ENCODE measurements at regions not wholly inside any gene's neighbourhood (a gene's known extent, or its start where the extent isn't known, plus 50 kb on each side); places are given as distances from the start of the nearest gene placed in this dataset.

DNA sequence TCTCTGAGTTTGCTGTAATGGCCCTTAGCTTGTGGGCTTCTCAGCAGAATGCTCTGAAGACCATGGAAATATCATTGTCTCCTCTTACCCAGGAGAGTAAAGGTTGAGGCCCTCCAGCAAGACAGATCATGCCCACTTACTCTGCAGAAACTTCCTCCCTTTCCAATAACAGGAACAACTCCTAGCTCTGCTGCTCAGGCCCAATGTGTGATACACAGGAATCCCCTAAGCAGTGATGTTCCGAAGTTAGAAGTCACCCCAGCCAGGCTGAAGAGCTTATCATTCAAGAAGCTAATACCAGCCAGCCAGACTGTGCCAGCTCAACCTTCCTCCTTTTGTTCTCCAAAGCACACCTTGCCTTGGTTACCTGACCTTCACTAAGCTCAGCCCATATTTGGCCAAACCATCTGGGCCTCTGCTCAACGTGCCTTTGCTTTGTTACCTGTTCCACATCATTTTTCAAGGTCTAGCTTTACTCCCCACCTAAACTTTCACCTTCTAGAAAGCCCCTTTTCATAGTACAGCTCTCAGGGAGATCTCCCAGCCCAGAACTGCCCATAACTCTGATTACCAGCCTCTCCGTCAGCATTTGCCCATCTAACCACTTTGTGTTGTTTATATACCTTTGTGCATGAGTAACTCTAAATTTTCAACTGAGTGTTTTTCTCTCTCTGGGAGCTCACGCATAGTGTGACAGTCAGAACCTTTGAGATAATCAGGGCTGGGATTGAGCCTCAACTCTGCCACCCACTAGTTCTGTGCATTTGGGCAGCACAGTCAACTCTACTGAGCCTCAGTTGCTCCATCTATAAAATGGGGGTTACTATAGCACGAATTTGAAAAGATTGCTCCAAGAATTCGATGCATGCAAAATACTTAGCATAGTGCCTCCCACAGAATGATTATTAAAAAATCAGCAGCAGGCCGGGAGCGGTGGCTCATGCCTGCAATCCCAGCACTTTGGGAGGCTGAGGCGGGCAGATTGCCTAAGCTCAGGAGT is 107.6 kb upstream of the CPEB4 start:
- no peaks in the 10 kb centered on the region for H3K27me3 ChIP-seq (ENCODE audit: insufficient read depth, low read length)
- H3K4me1 ChIP-seq (ENCODE audit: insufficient read depth, low read length) = no peaks in the 10 kb centered on the region; the same call in 1 of the 2 replicates
- H3K27ac ChIP-seq (ENCODE audit: low read length) = no peak overlapping the region
- H3K4me3 ChIP-seq (ENCODE audit: low read length) = no peak overlapping the region
- H3K9me3 ChIP-seq (ENCODE audit: insufficient read depth, low read depth, low read length) = no peaks in the 10 kb centered on the region
- no peaks in the 10 kb centered on the region for H3K36me3 ChIP-seq (ENCODE audit: insufficient read depth, low read depth, low read length)
- no peak overlapping the region for H3K9ac ChIP-seq (ENCODE audit: low read depth, low read length)

DNA sequence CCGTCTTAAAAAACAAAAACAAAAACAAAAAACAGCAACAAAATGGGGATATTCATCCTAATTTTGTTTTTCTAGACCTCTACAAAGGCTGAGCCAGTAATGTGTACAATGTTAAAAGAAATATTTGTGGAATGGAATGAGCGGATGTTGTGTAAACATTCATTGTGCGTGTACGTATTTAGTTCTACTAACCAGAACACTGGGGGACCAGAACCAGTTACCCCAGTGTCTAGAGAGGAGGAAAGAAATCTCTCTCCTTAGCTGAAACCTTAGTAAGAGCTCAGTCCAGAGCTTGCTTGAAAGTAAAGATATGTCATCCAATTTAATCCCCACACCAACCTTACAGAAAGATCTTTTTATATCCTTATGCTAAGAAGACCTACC is 106.7 kb upstream of the CPEB4 start:
- H3K4me3 ChIP-seq (ENCODE audit: low read length) = no peak overlapping the region
- no peaks in the 10 kb centered on the region for H3K27me3 ChIP-seq (ENCODE audit: insufficient read depth, low read length)
- H3K4me1 ChIP-seq (ENCODE audit: insufficient read depth, low read length) = peaks cover 1% of the 10 kb centered on the region; the same call in 1 of the 2 replicates
- no peaks in the 10 kb centered on the region for H3K36me3 ChIP-seq (ENCODE audit: insufficient read depth, low read depth, low read length)
- H3K27ac ChIP-seq (ENCODE audit: low read length) = no peak overlapping the region
- no peak overlapping the region for H3K9ac ChIP-seq (ENCODE audit: low read depth, low read length)
- no peaks in the 10 kb centered on the region for H3K9me3 ChIP-seq (ENCODE audit: insufficient read depth, low read depth, low read length)

DNA sequence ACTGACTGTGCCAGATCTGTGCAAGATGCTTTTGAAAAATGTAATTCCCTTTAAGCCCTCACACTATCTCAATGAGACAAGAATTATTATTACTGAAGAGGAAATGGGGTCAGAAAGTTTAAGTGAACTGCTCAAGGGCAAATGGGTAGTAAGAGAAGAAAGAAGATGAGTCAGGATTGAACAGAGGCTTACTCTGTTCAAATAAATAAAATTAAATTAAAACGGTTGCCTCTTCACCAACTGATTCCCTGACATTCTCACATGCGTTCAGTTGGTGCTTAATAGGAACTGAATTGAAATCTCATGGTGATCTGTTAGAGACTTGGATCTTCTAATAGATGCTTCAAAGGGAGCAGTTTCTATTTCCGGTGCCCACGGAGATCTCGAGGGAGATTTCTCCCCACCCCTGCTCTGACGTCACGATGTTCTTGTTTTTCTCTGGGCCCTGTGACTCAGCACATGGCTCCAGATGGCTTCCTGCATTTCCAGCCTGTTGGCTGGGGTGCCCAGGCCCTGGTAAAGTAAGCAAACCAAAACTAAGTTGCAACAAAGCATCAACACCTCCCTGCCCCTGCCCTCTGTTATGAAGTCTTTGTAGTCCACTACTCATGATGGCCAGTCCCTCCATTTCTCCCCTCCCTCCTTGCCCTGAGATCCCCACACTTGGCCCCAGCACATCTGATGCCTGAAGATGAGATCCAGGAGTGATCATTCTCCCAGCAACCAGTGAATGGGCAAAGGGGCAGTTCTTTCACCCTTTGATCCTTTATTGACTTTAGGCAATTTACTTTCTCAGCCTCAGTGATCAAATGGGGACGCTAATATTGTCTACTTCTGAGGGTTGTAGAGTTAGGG is 106.1 kb upstream of the CPEB4 start:
- no peak overlapping the region for H3K4me3 ChIP-seq (ENCODE audit: low read length)
- H3K27ac ChIP-seq (ENCODE audit: low read length) = no peak overlapping the region
- no peak overlapping the region for H3K9ac ChIP-seq (ENCODE audit: low read depth, low read length)
- H3K4me1 ChIP-seq (ENCODE audit: insufficient read depth, low read length) = peaks cover 4% of the 10 kb centered on the region; the same call in 1 of the 2 replicates
- H3K36me3 ChIP-seq (ENCODE audit: insufficient read depth, low read depth, low read length) = no peaks in the 10 kb centered on the region
- H3K27me3 ChIP-seq (ENCODE audit: insufficient read depth, low read length) = no peaks in the 10 kb centered on the region
- no peaks in the 10 kb centered on the region for H3K9me3 ChIP-seq (ENCODE audit: insufficient read depth, low read depth, low read length)

DNA sequence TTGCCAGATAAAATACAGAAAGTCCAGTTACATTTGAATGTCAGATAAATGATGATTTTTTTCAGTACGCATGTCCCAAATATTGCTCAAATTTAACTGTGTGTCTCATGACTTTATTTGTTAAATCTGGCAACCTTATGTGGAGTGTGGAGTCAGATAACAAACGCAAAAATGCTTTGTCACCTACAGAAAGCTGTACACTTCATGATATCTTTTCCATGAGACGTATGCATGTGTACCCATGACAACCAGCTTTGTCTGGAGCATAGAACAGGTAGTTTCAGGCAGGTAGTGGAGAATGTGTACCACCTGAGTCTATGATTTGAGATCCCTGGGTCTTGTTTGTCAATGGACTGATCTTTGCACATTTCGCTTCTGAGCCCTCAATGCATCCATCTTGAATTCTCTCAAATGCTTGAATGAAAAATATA is 105.5 kb upstream of the CPEB4 start:
- Histone ChIP-seq H3K27ac (ENCODE audit: low read length) (no peak overlapping the region), H3K4me3 (ENCODE audit: low read length) (no peak overlapping the region), H3K4me1 (ENCODE audit: insufficient read depth, low read length) (peaks cover 4% of the 10 kb centered on the region; the same call in 1 of the 2 replicates), H3K36me3 (ENCODE audit: insufficient read depth, low read depth, low read length) (no peaks in the 10 kb centered on the region), H3K9ac (ENCODE audit: low read depth, low read length) (no peak overlapping the region), H3K9me3 (ENCODE audit: insufficient read depth, low read depth, low read length) (no peaks in the 10 kb centered on the region), H3K27me3 (ENCODE audit: insufficient read depth, low read length) (no peaks in the 10 kb centered on the region)

GRCh38 chr5:173783371-173783770 is 104.8 kb upstream of the CPEB4 start:
- H3K27ac ChIP-seq (ENCODE audit: low read length) = no peak overlapping the region
- no peaks in the 10 kb centered on the region for H3K36me3 ChIP-seq (ENCODE audit: insufficient read depth, low read depth, low read length)
- peaks cover 4% of the 10 kb centered on the region; the same call in 1 of the 2 replicates for H3K4me1 ChIP-seq (ENCODE audit: insufficient read depth, low read length)
- H3K9me3 ChIP-seq (ENCODE audit: insufficient read depth, low read depth, low read length) = no peaks in the 10 kb centered on the region
- no peaks in the 10 kb centered on the region for H3K27me3 ChIP-seq (ENCODE audit: insufficient read depth, low read length)
- H3K9ac ChIP-seq (ENCODE audit: low read depth, low read length) = no peak overlapping the region
- H3K4me3 ChIP-seq (ENCODE audit: low read length) = no peak overlapping the region

GRCh38 chr5:173785400-173785799 is 102.7 kb upstream of the CPEB4 start:
- H3K9me3 ChIP-seq (ENCODE audit: insufficient read depth, low read depth, low read length) = no peaks in the 10 kb centered on the region
- no peak overlapping the region for H3K4me3 ChIP-seq (ENCODE audit: low read length)
- H3K4me1 ChIP-seq (ENCODE audit: insufficient read depth, low read length) = peaks cover 4% of the 10 kb centered on the region; the same call in 1 of the 2 replicates
- H3K9ac ChIP-seq (ENCODE audit: low read depth, low read length) = no peak overlapping the region
- H3K27me3 ChIP-seq (ENCODE audit: insufficient read depth, low read length) = no peaks in the 10 kb centered on the region
- H3K36me3 ChIP-seq (ENCODE audit: insufficient read depth, low read depth, low read length) = no peaks in the 10 kb centered on the region
- no peak overlapping the region for H3K27ac ChIP-seq (ENCODE audit: low read length)

- no peaks in the 10 kb centered on the region for H3K27me3 ChIP-seq (ENCODE audit: insufficient read depth, low read length)
- no peak overlapping the region for H3K4me3 ChIP-seq (ENCODE audit: low read length)
- H3K9me3 ChIP-seq (ENCODE audit: insufficient read depth, low read depth, low read length) = no peaks in the 10 kb centered on the region
- H3K9ac ChIP-seq (ENCODE audit: low read depth, low read length) = no peak overlapping the region
- no peak overlapping the region for H3K27ac ChIP-seq (ENCODE audit: low read length)
- H3K4me1 ChIP-seq (ENCODE audit: insufficient read depth, low read length) = peaks cover 4% of the 10 kb centered on the region; the same call in 1 of the 2 replicates
- H3K36me3 ChIP-seq (ENCODE audit: insufficient read depth, low read depth, low read length) = no peaks in the 10 kb centered on the region
Measured at GRCh38 chr5:173785866-173786265, 102.3 kb upstream of the CPEB4 start.

DNA sequence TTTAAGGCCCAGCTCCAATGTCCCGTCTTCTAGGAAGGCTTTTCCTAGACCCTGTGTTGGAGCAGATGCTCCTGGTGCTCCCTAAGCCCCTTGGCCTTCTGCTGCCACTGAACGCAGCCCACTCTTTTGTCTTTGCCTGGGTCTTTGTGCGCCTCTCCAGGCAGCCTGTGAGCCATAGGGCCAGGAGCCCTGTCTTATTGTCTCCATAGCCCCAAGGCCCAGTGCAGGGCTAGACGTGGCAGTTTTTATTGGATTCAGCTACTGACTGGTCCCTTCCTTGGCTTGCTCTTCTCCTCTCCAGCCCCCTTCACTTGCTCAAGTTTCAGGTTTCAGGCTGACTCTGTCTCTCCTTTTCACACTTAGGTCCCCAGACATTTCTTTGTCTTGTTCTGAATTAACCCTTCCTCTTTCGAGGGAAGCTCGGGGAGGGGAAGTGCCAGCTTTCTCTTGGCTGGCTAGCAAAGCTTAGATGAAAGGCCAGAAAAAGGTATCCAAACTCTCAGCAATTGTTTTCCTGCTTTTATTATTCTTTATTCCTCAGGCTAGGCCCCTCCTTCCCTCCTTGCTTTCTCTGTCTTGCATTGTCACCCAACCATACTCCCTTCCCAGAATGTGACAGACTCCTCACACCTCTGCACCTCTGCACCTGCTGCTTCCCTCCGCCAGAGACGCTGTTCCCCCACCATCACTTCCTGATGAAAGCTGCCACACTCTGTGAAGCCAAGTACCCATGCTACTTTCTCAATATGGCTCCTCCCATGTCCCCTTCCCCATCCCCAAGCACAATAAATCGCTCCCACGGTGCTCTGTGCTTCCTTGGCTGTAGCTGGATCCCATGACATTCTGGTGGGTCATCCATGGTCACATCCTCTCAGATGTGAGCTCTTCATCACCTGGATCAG is 101.6 kb upstream of the CPEB4 start:
- H3K9ac ChIP-seq (ENCODE audit: low read depth, low read length) = no peak overlapping the region
- no peaks in the 10 kb centered on the region for H3K27me3 ChIP-seq (ENCODE audit: insufficient read depth, low read length)
- H3K4me3 ChIP-seq (ENCODE audit: low read length) = no peak overlapping the region
- no peaks in the 10 kb centered on the region for H3K36me3 ChIP-seq (ENCODE audit: insufficient read depth, low read depth, low read length)
- H3K4me1 ChIP-seq (ENCODE audit: insufficient read depth, low read length) = peaks cover 4% of the 10 kb centered on the region; the same call in 1 of the 2 replicates
- H3K9me3 ChIP-seq (ENCODE audit: insufficient read depth, low read depth, low read length) = no peaks in the 10 kb centered on the region
- H3K27ac ChIP-seq (ENCODE audit: low read length) = no peak overlapping the region

DNA sequence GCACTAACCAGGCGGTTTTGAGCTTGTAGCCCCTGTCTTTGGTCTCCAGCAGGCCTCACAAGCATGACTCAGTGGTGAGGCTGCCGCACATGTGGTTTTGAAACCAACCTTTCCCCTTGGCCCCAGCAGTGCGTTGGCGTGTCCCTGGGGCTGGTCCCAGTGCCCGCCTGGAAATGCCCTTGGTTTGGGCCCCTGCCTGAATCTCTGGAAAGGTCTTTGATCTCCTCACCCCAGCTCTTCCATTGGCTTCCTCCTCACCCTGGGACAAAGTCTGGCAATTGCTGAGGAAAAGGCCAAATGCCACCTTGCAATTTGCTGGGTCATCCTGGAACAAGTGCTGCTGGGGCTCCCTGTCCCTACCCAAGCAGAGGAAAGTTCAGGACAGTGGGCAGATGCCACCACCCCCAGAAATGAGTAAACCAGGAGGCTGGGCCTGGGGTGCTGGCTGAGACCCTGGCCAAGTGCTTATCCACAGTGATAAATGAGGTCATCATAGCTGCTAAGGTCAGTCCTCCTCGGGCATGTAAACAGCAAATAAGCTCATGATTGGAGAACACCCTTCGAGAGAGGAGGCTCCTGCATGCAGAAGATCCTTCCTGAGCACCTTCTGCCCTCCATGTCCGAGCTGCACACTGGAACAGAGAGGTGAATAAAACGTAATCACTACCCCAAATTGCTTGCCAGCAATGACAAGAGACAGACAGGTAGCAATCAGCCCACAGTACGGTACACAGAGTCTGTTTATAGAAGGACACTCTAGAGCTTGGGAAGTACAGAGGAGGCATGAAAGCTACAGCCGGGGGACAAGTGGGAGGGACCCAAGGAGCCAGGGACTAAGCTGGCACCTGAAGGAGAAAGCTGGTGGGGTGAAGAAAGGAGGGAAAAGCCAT is 98.9 kb upstream of the CPEB4 start:
- H3K27me3 ChIP-seq (ENCODE audit: insufficient read depth, low read length) = no peaks in the 10 kb centered on the region
- H3K9me3 ChIP-seq (ENCODE audit: insufficient read depth, low read depth, low read length) = no peaks in the 10 kb centered on the region
- H3K4me3 ChIP-seq (ENCODE audit: low read length) = no peak overlapping the region
- H3K9ac ChIP-seq (ENCODE audit: low read depth, low read length) = no peak overlapping the region
- no peaks in the 10 kb centered on the region for H3K36me3 ChIP-seq (ENCODE audit: insufficient read depth, low read depth, low read length)
- H3K4me1 ChIP-seq (ENCODE audit: insufficient read depth, low read length) = peaks cover 4% of the 10 kb centered on the region; the same call in 1 of the 2 replicates
- H3K27ac ChIP-seq (ENCODE audit: low read length) = no peak overlapping the region

- Histone ChIP-seq H3K27ac (ENCODE audit: low read length) (no peak overlapping the region), H3K36me3 (ENCODE audit: insufficient read depth, low read depth, low read length) (no peaks in the 10 kb centered on the region), H3K27me3 (ENCODE audit: insufficient read depth, low read length) (no peaks in the 10 kb centered on the region), H3K4me3 (ENCODE audit: low read length) (no peak overlapping the region), H3K4me1 (ENCODE audit: insufficient read depth, low read length) (peaks cover 4% of the 10 kb centered on the region; the same call in 1 of the 2 replicates), H3K9ac (ENCODE audit: low read depth, low read length) (no peak overlapping the region), H3K9me3 (ENCODE audit: insufficient read depth, low read depth, low read length) (no peaks in the 10 kb centered on the region)
Measured at GRCh38 chr5:173790177-173790719, 97.9 kb upstream of the CPEB4 start.
